Neuronal stem cell (in vitro differentiated cells): ENCODE measurements at regions not wholly inside any gene's neighbourhood (a gene's known extent, or its start where the extent isn't known, plus 50 kb on each side); places are given as distances from the start of the nearest gene placed in this dataset. TPM values are rescaled to one million over a fixed set of nuclear protein-coding genes. Genes with fewer than 3 reads are reported as not detected.

ENCODE experiments used
- DNase-seq: peaks from one replicate; pipeline ENCODE4 v3.0.0-alpha.2; 2013; ENCODE audit warnings: low spot score
- H2AFZ ChIP-seq: one replicate; pipeline ENCODE4 v1.6.1; 2013; ENCODE audit warnings: mild to moderate bottlenecking, low read length, inconsistent platforms
- H2AK5ac ChIP-seq: 2 replicates; pipeline ENCODE4 v1.6.1; 2013; ENCODE audit warnings: low read depth, mild to moderate bottlenecking, inconsistent platforms, low read length, moderate library complexity, mixed read lengths
- H2BK120ac ChIP-seq: 2 replicates; pipeline ENCODE4 v1.6.1; 2013; ENCODE audit warnings: low read depth, mild to moderate bottlenecking, inconsistent platforms, low read length, moderate library complexity, mixed read lengths
- H2BK12ac ChIP-seq: one replicate; pipeline ENCODE4 v1.6.1; 2013; ENCODE audit warnings: low read length, inconsistent platforms
- H2BK15ac ChIP-seq: 2 replicates; pipeline ENCODE4 v1.6.1; 2013; ENCODE audit warnings: mild to moderate bottlenecking, low read length, inconsistent platforms, mixed read lengths
- H2BK5ac ChIP-seq: one replicate; pipeline ENCODE4 v1.6.1; 2013; ENCODE audit warnings: inconsistent platforms, mild to moderate bottlenecking, low read length, moderate library complexity
- H3K14ac ChIP-seq: one replicate; pipeline ENCODE4 v1.6.1; 2013; ENCODE audit warnings: low read length, inconsistent platforms
- H3K18ac ChIP-seq: 2 replicates; pipeline ENCODE4 v1.6.1; 2013; ENCODE audit warnings: low read length, inconsistent platforms
- H3K23ac ChIP-seq: 2 replicates; pipeline ENCODE4 v1.6.1; 2013; ENCODE audit warnings: low read depth, mild to moderate bottlenecking, mixed read lengths, low read length, inconsistent platforms; ENCODE audit not compliant: poor library complexity
- H3K27ac ChIP-seq: replicated peaks from 3 replicates; pipeline ENCODE4 v1.5.1; 2013; ENCODE audit warnings: low read length, inconsistent platforms
- H3K27me3 ChIP-seq, 3 experiments: 2 replicates each; pipeline ENCODE4 v1.6.1; 2013; ENCODE audit warnings: low read length in 3 of 3, mild to moderate bottlenecking in 2 of 3, inconsistent platforms in 1 of 3, low read depth in 1 of 3, mixed read lengths in 1 of 3, moderate library complexity in 1 of 3; ENCODE audit not compliant: control insufficient read depth in 3 of 3, insufficient read depth in 3 of 3
- H3K36me3 ChIP-seq, 2 donors: replicated peaks in 1 of 2; 2 replicates each; pipeline ENCODE4 v1.6.1; 2013; ENCODE audit warnings: low read length in 2 of 2; ENCODE audit not compliant: control insufficient read depth in 2 of 2, insufficient read depth in 2 of 2
- H3K4ac ChIP-seq: 2 replicates; pipeline ENCODE4 v1.6.1; 2013; ENCODE audit warnings: inconsistent platforms, mild to moderate bottlenecking, low read length, moderate library complexity
- H3K4me1 ChIP-seq, 2 donors: 1 replicate in 1 of 2; 2 replicates in 1 of 2; pipeline ENCODE4 v1.6.1; 2013; ENCODE audit warnings: low read length in 2 of 2, low read depth in 1 of 2; ENCODE audit not compliant: control insufficient read depth in 2 of 2, insufficient read depth in 1 of 2
- H3K4me2 ChIP-seq: one replicate; pipeline ENCODE4 v1.6.1; 2013; ENCODE audit warnings: mild to moderate bottlenecking, low read length, inconsistent platforms; ENCODE audit not compliant: insufficient read depth, poor library complexity, severe bottlenecking
- H3K4me3 ChIP-seq, 2 donors: 2 replicates each; pipeline ENCODE4 v1.5.1; 2013; ENCODE audit warnings: low read length in 2 of 2, mild to moderate bottlenecking in 2 of 2, inconsistent platforms in 1 of 2, moderate library complexity in 1 of 2
- H3K79me1 ChIP-seq: one replicate; pipeline ENCODE4 v1.6.1; 2013; ENCODE audit warnings: low read depth, mild to moderate bottlenecking, inconsistent platforms, low read length, moderate library complexity
- H3K9ac ChIP-seq: one replicate; pipeline ENCODE4 v1.6.1; 2013; ENCODE audit warnings: mild to moderate bottlenecking, low read depth, low read length, inconsistent platforms; ENCODE audit not compliant: poor library complexity
- H3K9me3 ChIP-seq, 2 donors: replicated peaks in 1 of 2; 2 replicates each; pipeline versions ENCODE3 to v1.6.1; 2013; ENCODE audit warnings: low read length in 2 of 2, mild to moderate bottlenecking in 2 of 2, inconsistent platforms in 1 of 2, low read depth in 1 of 2, mixed read lengths in 1 of 2, moderate library complexity in 1 of 2; ENCODE audit not compliant: control insufficient read depth in 2 of 2, insufficient read depth in 1 of 2
- H4K8ac ChIP-seq: one replicate; pipeline ENCODE4 v1.6.1; 2013; ENCODE audit warnings: low read depth, mild to moderate bottlenecking, inconsistent platforms, low read length, moderate library complexity
- H4K91ac ChIP-seq: one replicate; pipeline ENCODE4 v1.6.1; 2013; ENCODE audit warnings: low read length, low read depth, mild to moderate bottlenecking, inconsistent platforms; ENCODE audit not compliant: poor library complexity
- WGBS, 2 donors: extraction: QIAGEN DNeasy Blood & Tissue Kit; methylation state at CpG; one replicate each; pipeline ENCODE4 v1.1.7; 2013; ENCODE audit warnings: missing lambda C conversion rate in 2 of 2, mixed read lengths in 1 of 2; ENCODE audit not compliant: insufficient read length in 2 of 2, insufficient replicate concordance in 1 of 2; ENCODE audit errors: extremely low coverage in 2 of 2; 5-methylcytosine and 5-hydroxymethylcytosine counted together
- small RNA-seq: library from polyadenylated mRNA; stranded (forward); fragments of <200 nt; extraction: miRNeasy Mini kit (QIAGEN cat#:217004); gene quantifications from one replicate; pipeline ENCODE3, GENCODE V24; 2013; ENCODE audit not compliant: insufficient read depth

GRCh38 chr12:114733919-114734318 is 49.9 kb upstream of the TBX3 start:
- Histone ChIP-seq H3K27me3 (peaks cover 12 to 37% (median 26%) of the 10 kb centered on the region in 3 experiments), H2BK12ac (no peak overlapping the region), H3K9ac (no peak overlapping the region), H4K91ac (no peak overlapping the region), H2BK120ac (no peak overlapping the region), H3K36me3 (no peaks in the 10 kb centered on the region), H3K4me2 (no peak overlapping the region), H3K14ac (no peak overlapping the region), H3K79me1 (no peaks in the 10 kb centered on the region), H2BK15ac (no peak overlapping the region), H3K4me1 (peaks cover 0 to 3% of the 10 kb centered on the region in 2 donors), H3K9me3 (peaks cover 0 to 8% of the 10 kb centered on the region in 2 donors), H2BK5ac (no peak overlapping the region), H2AFZ (no peak overlapping the region), H3K23ac (no peak overlapping the region), H4K8ac (no peak overlapping the region), H3K4me3 (no peak overlapping the region), H2AK5ac (no peak overlapping the region), H3K18ac (no peak overlapping the region), H3K27ac (no peak overlapping the region), H3K4ac (no peak overlapping the region)
- WGBS, 2 donors = no CpG with 5 or more reads among the region's 9 CpGs
- no peak for DNase-seq

Small RNAs in the stretch of these regions (small RNA-seq; reads per million reads assigned to genes)
- gene AC009804.1 (not detected), gene RF00275 (not detected), gene RF00443 (not detected), gene RN7SL865P (not detected)
